ENCODE measurements at regions not wholly inside any gene's neighbourhood (a gene's known extent, or its start where the extent isn't known, plus 50 kb on each side); places are given as distances from the start of the nearest gene placed in this dataset.

- no peak for DNase-seq (ENCODE audit: low read depth in 2 of 2)
These were observed 370.7 kb upstream of the C1orf174 start for GRCh38 chr1:4270651-4271337.

GRCh38 chr1:4271338-4271998, 371.4 kb upstream of the C1orf174 start:
- no peak for DNase-seq (ENCODE audit: low read depth in 2 of 2)

DNA sequence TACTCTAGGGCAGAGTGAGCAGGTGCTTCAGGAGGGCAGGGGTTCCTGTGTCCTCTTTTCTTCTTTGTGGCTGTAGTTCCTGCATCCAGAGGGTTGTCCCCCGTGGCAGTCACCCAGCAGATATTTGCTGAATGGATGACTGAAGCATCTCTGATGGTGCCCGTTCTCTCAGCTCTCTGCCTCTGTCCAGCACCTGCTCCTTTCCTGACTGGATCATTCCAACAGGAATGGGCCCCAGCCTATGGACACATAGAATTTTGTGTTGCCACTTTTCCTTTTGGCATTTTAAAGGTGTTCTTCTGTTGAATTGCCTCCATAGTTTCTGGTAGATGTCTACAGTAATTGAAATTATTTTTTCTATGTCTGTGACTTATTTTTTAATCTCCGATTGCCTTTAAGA, 372.5 kb upstream of the C1orf174 start:
- no peak for DNase-seq (ENCODE audit: low read depth in 2 of 2)

DNA sequence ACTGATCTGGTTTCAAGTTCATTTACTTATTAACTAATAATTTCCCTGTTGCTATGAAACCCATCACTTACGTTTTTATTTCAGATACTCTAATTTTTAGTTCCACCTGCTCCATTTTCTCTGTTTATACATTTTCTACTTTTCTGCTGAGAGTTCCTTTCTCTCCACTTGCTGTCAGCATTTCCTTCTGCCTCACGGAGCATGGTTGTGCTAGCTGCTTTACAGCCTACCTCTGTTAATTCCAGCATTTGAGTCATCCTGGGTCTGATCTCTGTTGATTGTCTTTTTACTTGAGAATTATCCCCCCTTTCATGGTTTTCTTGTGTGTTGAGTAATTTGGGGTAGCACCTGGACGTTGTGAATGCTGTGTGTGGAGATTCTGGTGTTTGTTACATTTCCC, 373.2 kb upstream of the C1orf174 start:
- no peak for DNase-seq (ENCODE audit: low read depth in 2 of 2)

GRCh38 chr1:4273747-4274146, 373.7 kb upstream of the C1orf174 start:
- no peak for DNase-seq (ENCODE audit: low read depth in 2 of 2)

GRCh38 chr1:4275083-4275482, 375.0 kb upstream of the C1orf174 start:
- DNase-seq (ENCODE audit: low read depth in 2 of 2), result no peak

DNA sequence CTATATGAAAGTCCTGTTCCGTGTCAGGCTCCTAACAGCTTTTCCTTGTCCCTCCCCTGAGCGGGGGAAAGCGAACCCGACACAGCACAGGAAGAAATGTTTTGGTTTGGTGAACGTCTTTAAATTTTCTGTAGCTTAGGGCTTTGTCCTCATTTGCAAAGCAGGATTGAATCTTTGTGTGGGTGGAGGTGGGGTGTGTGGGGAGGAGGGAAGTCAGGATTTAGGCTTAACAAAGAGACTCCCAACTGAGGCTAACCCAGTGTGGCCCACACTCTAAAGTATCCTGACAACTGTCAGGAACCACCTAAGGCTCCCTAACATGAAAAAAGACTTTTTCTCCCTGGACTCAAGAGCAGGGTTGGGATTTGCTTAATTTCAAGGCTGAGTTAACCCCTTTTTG, 376.2 kb upstream of the C1orf174 start:
- no peak for DNase-seq (ENCODE audit: low read depth in 2 of 2)

DNA sequence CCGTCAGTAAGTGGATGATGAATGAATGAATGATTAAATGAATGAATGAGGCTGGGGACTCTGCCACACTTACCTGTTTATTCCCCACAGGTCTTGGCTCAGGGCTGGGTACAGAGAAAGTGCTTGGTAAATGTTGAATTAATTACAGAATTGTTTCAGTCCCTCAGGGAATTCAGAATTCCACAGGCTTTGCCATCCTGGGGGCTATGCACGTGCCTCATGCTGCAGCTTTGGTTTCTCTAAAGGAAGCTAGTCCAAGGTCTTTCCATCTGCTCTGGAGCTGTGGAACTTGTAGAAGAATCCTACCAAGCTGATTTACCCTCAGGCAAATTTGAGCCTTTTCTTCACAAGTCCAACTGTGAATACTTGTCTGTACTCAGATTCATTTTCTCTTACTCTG, 376.8 kb upstream of the AJAP1 start:
- no peak for DNase-seq (ENCODE audit: low read depth in 2 of 2)

DNA sequence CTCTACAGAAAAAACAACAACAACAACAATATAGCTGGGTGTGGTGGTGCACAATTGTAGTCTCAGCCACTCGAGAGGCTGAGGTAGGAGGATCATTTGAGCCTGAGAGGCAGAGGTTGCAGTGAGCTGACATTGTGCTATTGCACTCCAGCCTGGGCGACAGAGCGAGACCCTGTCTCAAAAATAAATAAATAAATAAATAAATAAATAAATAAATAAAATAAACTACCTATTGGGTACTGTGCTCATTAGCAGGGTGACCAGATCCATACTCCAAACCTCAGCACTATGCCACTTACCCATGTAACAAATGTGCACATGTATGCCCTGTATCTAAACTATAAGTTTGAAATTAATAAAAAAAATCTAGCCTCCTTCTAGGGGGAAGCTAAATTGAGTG, 369.4 kb upstream of the AJAP1 start:
- no peak for DNase-seq (ENCODE audit: low read depth in 2 of 2)

- no peak for DNase-seq (ENCODE audit: low read depth in 2 of 2)
These were observed 361.5 kb upstream of the AJAP1 start for GRCh38 chr1:4292861-4293260.

DNA sequence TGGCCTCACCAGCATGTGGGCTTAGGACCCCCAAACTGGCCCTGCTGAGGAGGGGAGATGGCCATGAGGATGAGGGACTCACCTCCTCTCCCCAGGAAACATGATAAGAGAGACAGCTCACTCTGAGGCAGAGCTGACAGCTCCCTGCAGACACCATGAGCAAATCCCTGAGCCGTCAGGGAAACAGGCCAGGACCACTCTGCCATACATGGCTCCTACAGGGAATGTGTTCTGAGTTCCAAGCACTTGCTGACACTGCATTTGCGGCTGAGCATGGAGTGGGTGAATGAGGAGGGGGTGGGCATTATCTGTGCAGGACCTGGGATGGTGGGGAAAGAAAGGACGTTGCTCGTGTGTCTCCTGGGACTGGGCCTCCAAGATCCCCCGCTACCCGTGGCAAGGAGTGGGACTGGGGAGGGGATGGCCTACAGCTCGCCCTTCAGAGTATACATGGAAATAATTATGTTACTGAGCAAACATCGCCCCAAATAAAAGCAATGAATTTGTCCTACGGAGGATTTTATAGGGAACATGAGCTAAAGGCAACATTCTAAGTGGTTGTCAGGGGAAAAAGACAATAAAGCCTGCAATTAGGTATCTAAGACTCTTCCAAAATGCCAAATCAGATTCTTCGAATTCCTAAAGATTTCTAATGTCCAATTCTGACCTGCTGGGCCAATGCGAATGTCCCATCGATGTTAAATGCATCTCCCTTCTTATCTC, 355.9 kb upstream of the AJAP1 start:
- no peak for DNase-seq (ENCODE audit: low read depth in 2 of 2)

GRCh38 chr1:4301007-4301406, 353.4 kb upstream of the AJAP1 start:
- DNase-seq (ENCODE audit: low read depth in 2 of 2), result no peak

GRCh38 chr1:4303303-4303702, 351.1 kb upstream of the AJAP1 start:
- no peak for DNase-seq (ENCODE audit: low read depth in 2 of 2)

- DNase-seq (ENCODE audit: low read depth in 2 of 2), result no peak
These were observed 348.7 kb upstream of the AJAP1 start for GRCh38 chr1:4305526-4306301.

GRCh38 chr1:4306559-4307467, 347.6 kb upstream of the AJAP1 start:
- DNase-seq (ENCODE audit: low read depth in 2 of 2), result no peak

DNA sequence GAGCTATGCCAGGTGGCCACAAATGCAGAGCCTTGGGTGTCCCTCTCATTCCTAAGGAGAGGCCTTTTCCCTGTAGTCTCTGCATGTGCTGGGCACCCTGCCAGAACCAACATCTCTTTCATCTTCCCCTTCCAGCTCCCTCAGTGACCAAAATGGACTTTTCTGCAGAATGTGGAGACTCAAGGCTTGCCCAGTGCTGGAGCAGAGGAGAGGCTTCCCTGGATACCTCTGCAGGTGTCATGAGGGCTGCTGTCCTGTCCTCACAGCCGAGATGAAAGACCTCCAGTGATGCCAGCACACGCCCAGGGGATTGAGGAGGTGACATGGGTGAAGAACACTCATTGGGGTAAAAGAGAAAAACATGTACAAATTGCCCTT, 347.0 kb upstream of the AJAP1 start:
- DNase-seq (ENCODE audit: low read depth in 2 of 2), result no peak

GRCh38 chr1:4307911-4308545, 346.4 kb upstream of the AJAP1 start:
- DNase-seq (ENCODE audit: low read depth in 2 of 2), result no peak

DNA sequence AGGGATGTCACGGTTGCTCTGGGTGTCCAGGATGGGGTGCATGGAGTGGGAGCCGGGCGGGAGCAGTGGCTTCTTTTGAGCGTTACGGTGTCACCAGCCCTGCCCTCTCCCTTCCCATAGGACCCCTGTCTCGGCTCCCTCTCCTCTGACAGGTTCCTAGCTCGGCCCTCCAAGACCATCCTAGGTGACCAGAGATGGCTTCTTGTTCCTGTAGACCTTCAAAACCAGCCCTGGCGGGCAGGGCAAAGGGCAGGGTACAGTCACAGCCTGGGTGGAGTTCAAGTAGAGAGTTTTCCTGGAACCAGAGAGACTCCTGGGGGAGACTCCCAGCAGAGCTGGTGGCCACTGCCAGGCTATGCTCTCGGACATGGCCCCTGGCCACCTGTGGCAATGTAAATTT, 345.6 kb upstream of the AJAP1 start:
- DNase-seq (ENCODE audit: low read depth in 2 of 2), result no peak

DNA sequence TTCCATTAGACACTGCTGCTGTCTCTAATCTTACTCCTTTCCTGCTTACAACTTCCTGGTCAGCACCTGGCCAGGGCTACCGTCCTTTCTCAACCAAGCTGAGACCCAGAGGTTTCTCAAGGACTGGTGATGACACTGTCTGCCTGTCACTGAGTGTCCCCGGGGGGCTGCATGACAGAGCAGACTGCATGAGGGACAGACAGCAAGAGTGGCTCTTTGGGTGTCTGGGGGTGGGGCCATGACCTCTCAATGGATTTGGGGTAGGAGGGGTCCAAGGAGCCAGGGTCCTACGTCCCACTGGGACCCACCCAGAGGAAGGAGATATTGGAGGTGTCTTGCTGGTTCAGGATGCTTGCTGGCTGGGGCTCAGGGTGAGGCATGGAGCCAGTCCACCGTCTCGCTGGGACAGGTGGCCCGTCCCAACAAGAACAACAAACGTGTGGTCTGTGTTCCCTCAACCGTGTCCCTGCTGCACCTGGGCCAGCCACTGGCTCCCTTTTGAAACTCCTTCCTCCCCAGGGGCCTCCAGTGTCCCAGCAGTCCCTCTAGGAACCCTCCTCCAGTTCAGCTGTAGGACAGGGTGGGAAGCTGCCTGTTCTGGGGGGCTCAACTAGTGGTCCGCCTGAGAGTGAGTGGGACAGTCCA, 344.6 kb upstream of the AJAP1 start:
- no peak for DNase-seq (ENCODE audit: low read depth in 2 of 2)

DNA sequence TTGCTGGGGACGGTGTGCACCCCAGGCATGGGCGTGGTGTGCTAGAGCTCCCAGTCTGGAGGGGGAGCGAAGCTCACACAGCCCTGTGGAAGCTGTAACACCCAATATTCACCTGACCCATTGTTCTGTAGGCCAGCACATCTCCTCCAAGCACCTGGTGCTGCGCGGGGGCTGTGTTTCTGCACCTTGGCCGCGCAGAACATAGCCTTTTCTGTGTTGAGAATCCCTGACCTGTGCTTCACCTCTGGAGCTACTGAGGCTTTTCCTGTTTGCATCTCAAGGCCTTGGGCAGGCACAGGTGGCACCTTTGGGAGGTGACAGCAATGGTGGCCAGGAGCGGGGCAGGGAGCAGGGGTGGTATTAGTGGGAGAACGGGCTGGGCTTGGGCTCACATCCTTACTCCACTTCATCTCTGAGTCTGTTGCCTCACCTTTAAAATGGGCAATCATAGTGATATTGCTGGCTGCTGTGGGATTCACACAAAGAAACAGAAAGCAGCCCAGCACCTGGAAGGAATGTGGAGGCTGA, 343.9 kb upstream of the AJAP1 start:
- no peak for DNase-seq (ENCODE audit: low read depth in 2 of 2)

All from fibroblast of skin of left biceps (primary cell).